HG03039 (cell line): ENCODE measurements at regions not wholly inside any gene's neighbourhood (a gene's known extent, or its start where the extent isn't known, plus 50 kb on each side); places are given as distances from the start of the nearest gene placed in this dataset.
"Not testable (repeated sequence)": the region's sequence is repeated elsewhere in the genome, so short reads cannot be mapped to it uniquely, and the experiment has no call there.

Source experiments
- ATAC-seq: cut with Tn5 transposase; IDR thresholded peaks from one replicate; pipeline ENCODE4 v1.9.1; 2021; ENCODE audit warnings: mild to moderate bottlenecking, moderate library complexity; ENCODE audit not compliant: unreplicated experiment

GRCh38 chr6:27679964-27680694 lies 207.2 kb upstream of the ZNF184 start:
- ATAC-seq = no peak

- ATAC-seq = no peak
These were observed 206.5 kb upstream of the ZNF184 start for GRCh38 chr6:27679308-27679963.

- ATAC-seq = no peak
These were observed 205.6 kb upstream of the ZNF184 start for GRCh38 chr6:27678469-27678868.

GRCh38 chr6:27674882-27675281 lies 202.0 kb upstream of the ZNF184 start:
- ATAC-seq = no peak

- no peak for ATAC-seq
These were observed 199.4 kb upstream of the ZNF184 start for GRCh38 chr6:27672113-27672799.

- ATAC-seq = no peak
These were observed 196.9 kb upstream of the ZNF184 start for GRCh38 chr6:27669624-27670301.

- no peak for ATAC-seq
These were observed 196.4 kb upstream of the ZNF184 start for GRCh38 chr6:27669295-27669623.

- ATAC-seq = no peak
These were observed 195.8 kb upstream of the ZNF184 start for GRCh38 chr6:27668442-27669294.

- no peak for ATAC-seq
These were observed 194.9 kb upstream of the ZNF184 start for GRCh38 chr6:27667657-27668441.

GRCh38 chr6:27667016-27667656 lies 194.2 kb upstream of the ZNF184 start:
- no peak for ATAC-seq

- no peak for ATAC-seq
These were observed 189.9 kb upstream of the ZNF184 start for GRCh38 chr6:27662769-27663168.

- not testable (repeated sequence) for ATAC-seq
These were observed 189.3 kb upstream of the ZNF184 start for GRCh38 chr6:27662212-27662611.

GRCh38 chr6:27653143-27653825 lies 180.4 kb upstream of the ZNF184 start:
- not testable (repeated sequence) for ATAC-seq

- ATAC-seq = no peak
These were observed 178.4 kb upstream of the ZNF184 start for GRCh38 chr6:27651371-27651732.

GRCh38 chr6:27650620-27651370 lies 177.9 kb upstream of the ZNF184 start:
- no peak for ATAC-seq

- ATAC-seq = no peak
These were observed 171.6 kb upstream of the ZNF184 start for GRCh38 chr6:27644528-27644927.

GRCh38 chr6:27642744-27643456 lies 170.0 kb upstream of the ZNF184 start:
- no peak for ATAC-seq
